NB4 (cell line): ENCODE measurements at regions not wholly inside any gene's neighbourhood (a gene's known extent, or its start where the extent isn't known, plus 50 kb on each side); places are given as distances from the start of the nearest gene placed in this dataset.

Source experiments
- DNase-seq: peaks from one replicate; pipeline ENCODE4 v3.0.0; 2010; ENCODE audit warnings: low read depth
- H3K4me3 ChIP-seq: one replicate; pipeline ENCODE4 v1.5.1; 2011; ENCODE audit warnings: mild to moderate bottlenecking, low read depth, low read length, moderate library complexity
- CTCF ChIP-seq: IDR thresholded peaks from one replicate; pipeline ENCODE4 v1.5.1; 2012; ENCODE audit warnings: low read depth, low read length
- MAX ChIP-seq: IDR thresholded peaks from 2 replicates; pipeline ENCODE4 v1.6.1; 2011; ENCODE audit warnings: low read depth, low read length
- MYC ChIP-seq: IDR thresholded peaks from 2 replicates; pipeline ENCODE4 v1.6.1; 2011; ENCODE audit warnings: low read depth, low read length
- POLR2A ChIP-seq: IDR thresholded peaks from 2 replicates; pipeline ENCODE4 v1.6.1; 2011; ENCODE audit warnings: mild to moderate bottlenecking; ENCODE audit not compliant: insufficient read length; ENCODE audit errors: extremely low read depth

- no peak for DNase-seq
- TF ChIP-seq MYC: no peak
- no peak for TF ChIP-seq POLR2A
- TF ChIP-seq CTCF: no peak
- TF ChIP-seq MAX: no peak
- no peak overlapping the region for H3K4me3 ChIP-seq
Measured at GRCh38 chr2:103419506-103419905, 657.7 kb downstream of the TMEM182 start.

GRCh38 chr2:103423100-103423499 is 661.3 kb downstream of the TMEM182 start:
- no peak for TF ChIP-seq POLR2A
- TF ChIP-seq MAX: no peak
- no peak for TF ChIP-seq CTCF
- no peak for TF ChIP-seq MYC
- no peak for DNase-seq
- no peak overlapping the region for H3K4me3 ChIP-seq

GRCh38 chr2:103427567-103427966 is 665.7 kb downstream of the TMEM182 start:
- DNase-seq: no peak
- TF ChIP-seq POLR2A (no peak), MAX (no peak), CTCF (no peak), MYC (no peak)

GRCh38 chr2:103430191-103430590 is 668.4 kb downstream of the TMEM182 start:
- no peak overlapping the region for H3K4me3 ChIP-seq
- no peak for DNase-seq
- TF ChIP-seq CTCF: no peak

More at GRCh38 chr2:103427567-103427966, 665.7 kb downstream of the TMEM182 start:
- no peak overlapping the region for H3K4me3 ChIP-seq

GRCh38 chr2:103435010-103435409 is 673.2 kb downstream of the TMEM182 start:
- peak; percentile 9 for DNase-seq
- no peak for TF ChIP-seq POLR2A
- no peak for TF ChIP-seq MYC
- TF ChIP-seq MAX: no peak
- no peak for TF ChIP-seq CTCF
- H3K4me3 ChIP-seq: no peak overlapping the region

- TF ChIP-seq MYC (no peak), POLR2A (no peak), MAX (no peak), CTCF (no peak)
- no peak overlapping the region for H3K4me3 ChIP-seq
- DNase-seq: no peak
Measured at GRCh38 chr2:103437161-103437560, 675.3 kb downstream of the TMEM182 start.
